ENCODE measurements at regions not wholly inside any gene's neighbourhood (a gene's known extent, or its start where the extent isn't known, plus 50 kb on each side); places are given as distances from the start of the nearest gene placed in this dataset.

DNA sequence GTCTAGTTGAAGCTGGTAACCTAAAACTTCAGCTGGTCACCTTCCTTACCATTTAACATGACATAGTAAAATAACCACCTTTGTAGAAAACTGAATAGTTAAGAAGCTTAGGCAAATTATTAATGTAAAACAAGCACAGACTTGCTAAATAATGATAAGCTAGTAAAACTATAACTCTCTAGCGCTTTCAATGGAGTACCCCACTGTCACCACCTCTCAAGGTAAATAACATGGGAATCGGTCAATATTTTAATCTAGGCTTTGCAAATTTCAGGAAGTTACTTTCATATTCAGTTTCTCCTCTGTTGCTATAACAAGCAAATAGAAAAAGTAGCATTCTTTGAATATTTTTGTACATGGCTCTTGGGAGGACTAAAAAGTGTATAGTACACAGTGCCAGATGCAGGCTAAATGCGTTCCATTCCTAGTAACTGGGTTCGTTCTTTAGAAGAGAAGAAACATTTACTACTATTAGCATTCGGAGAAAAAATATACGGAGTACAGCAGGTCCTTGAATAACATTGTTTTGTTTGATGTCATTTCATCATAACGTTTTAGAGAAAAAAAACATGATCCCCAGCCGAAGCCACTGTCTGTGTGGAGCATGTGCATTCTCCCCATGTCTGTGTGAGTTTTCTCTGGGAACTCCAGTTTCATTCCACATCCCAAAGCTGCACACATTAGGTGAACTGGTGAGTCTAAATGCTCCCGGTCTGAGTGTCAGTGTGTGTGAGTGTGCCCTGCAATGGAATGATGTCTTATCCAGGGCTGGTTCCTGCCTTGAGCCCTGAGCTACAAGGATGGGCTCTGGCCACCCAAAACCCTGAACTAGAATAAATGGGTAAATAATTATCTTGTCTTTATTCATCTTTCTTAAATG lies 52.5 kb downstream of the EPRS1 start:
- whole genome bisulfite sequencing, result 80% methylated on average over 9 of the region's 9 CpGs
- intact Hi-C loops (cut with DNase I), result loop anchor here (10.0 kb wide), 1 partner anchor 111 kb away; no protein-coding TSS in a partner anchor
- Histone ChIP-seq H3K4me1 (no peaks in the 10 kb centered on the region), H3K9me3 (no peaks in the 10 kb centered on the region), H3K36me3 (peaks cover 22 to 53% (median 33%) of the 10 kb centered on the region in 4 donors), H3K27ac (replicated peaks in 1 of 4) (no peak overlapping the region), H3K27me3 (no peaks in the 10 kb centered on the region), H3K4me3 (no peak overlapping the region)
- TF ChIP-seq EP300 (IDR thresholded peaks at IDR 0.05), result no peak
- TF ChIP-seq POLR2AphosphoS5 (IDR thresholded peaks at IDR 0.05), result no peak
- TF ChIP-seq POLR2A (IDR thresholded peaks at IDR 0.05; ENCODE audit: low read depth), result no peak
- TF ChIP-seq CTCF (IDR thresholded peaks at IDR 0.05), result no peak
- no peak for DNase-seq (ENCODE audit: extremely low spot score)

DNA sequence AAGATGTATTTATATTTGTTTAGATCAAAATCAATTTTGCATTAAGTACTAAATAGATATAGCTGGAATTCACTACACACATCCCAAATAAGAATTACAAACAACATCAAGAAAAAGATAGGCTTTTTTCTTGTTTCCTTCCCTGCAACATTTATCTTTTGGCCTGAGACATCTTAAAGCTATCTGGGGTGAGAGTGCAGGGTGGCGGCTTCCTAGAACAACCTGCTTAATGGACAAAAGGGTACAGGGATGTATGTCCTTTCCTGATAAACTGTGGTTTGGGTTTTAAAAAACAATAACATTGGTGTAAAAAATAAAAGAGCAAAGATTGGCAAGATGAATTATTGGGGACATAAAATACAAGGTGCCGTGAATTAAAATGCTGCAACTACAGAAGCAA lies 54.4 kb downstream of the EPRS1 start:
- DNase-seq (ENCODE audit: extremely low spot score), result no peak
- Histone ChIP-seq H3K36me3 (peaks cover 24 to 52% (median 39%) of the 10 kb centered on the region in 4 donors), H3K4me3 (no peak overlapping the region), H3K27ac (replicated peaks in 1 of 4) (no peak overlapping the region), H3K27me3 (no peaks in the 10 kb centered on the region), H3K9me3 (no peaks in the 10 kb centered on the region), H3K4me1 (no peaks in the 10 kb centered on the region)
- WGBS, result 97% methylated on average over 2 of the region's 2 CpGs
- intact Hi-C loops (cut with DNase I), result loop anchor here (10.0 kb wide), 1 partner anchor 113 kb away; no protein-coding TSS in a partner anchor
- TF ChIP-seq POLR2AphosphoS5 (IDR thresholded peaks at IDR 0.05) (no peak), EP300 (IDR thresholded peaks at IDR 0.05) (no peak), POLR2A (IDR thresholded peaks at IDR 0.05; ENCODE audit: low read depth) (no peak), CTCF (IDR thresholded peaks at IDR 0.05) (no peak)

GRCh38 chr1:219991511-219991810 lies 54.8 kb downstream of the EPRS1 start:
- intact Hi-C loops (cut with DNase I), result loop anchor here (10.0 kb wide), 1 partner anchor 113 kb away; no protein-coding TSS in a partner anchor
- no peak overlapping the region for H3K4me3 ChIP-seq
- H3K36me3 ChIP-seq, result peaks cover 19 to 52% (median 39%) of the 10 kb centered on the region in 4 donors
- no peak for DNase-seq (ENCODE audit: extremely low spot score)
- H3K4me1 ChIP-seq, result no peaks in the 10 kb centered on the region
- TF ChIP-seq POLR2A (IDR thresholded peaks at IDR 0.05; ENCODE audit: low read depth) (no peak), CTCF (IDR thresholded peaks at IDR 0.05) (no peak), EP300 (IDR thresholded peaks at IDR 0.05) (no peak), POLR2AphosphoS5 (IDR thresholded peaks at IDR 0.05) (no peak)
- no peaks in the 10 kb centered on the region for H3K9me3 ChIP-seq
- H3K27me3 ChIP-seq, result no peaks in the 10 kb centered on the region
- WGBS, result 48% methylated on average over 3 of the region's 3 CpGs
- no peak overlapping the region for H3K27ac ChIP-seq (replicated peaks in 1 of 4)

GRCh38 chr1:219990782-219991510 lies 55.4 kb downstream of the EPRS1 start:
- Histone ChIP-seq H3K9me3 (no peaks in the 10 kb centered on the region), H3K4me1 (no peaks in the 10 kb centered on the region), H3K4me3 (no peak overlapping the region), H3K27me3 (no peaks in the 10 kb centered on the region), H3K27ac (replicated peaks in 1 of 4) (no peak overlapping the region), H3K36me3 (peaks cover 15 to 52% (median 39%) of the 10 kb centered on the region in 4 donors)
- intact Hi-C loops (cut with DNase I), result loop anchor here (10.0 kb wide), 1 partner anchor 114 kb away; no protein-coding TSS in a partner anchor
- TF ChIP-seq EP300 (IDR thresholded peaks at IDR 0.05) (no peak), CTCF (IDR thresholded peaks at IDR 0.05) (peak; percentile 35 to 69 (median 56)), POLR2A (IDR thresholded peaks at IDR 0.05; ENCODE audit: low read depth) (no peak)
- WGBS, result 40% methylated on average over 2 of the region's 2 CpGs
- no peak for DNase-seq (ENCODE audit: extremely low spot score)
